H9 (cell line): ENCODE measurements at regions not wholly inside any gene's neighbourhood (a gene's known extent, or its start where the extent isn't known, plus 50 kb on each side); places are given as distances from the start of the nearest gene placed in this dataset.

Experiments
- DNase-seq: peaks from one replicate; pipeline ENCODE4 v3.0.0-alpha.2; 2017
- H2AFZ ChIP-seq: one replicate; pipeline ENCODE4 v1.6.1; 2013; ENCODE audit warnings: mild to moderate bottlenecking, low read length, control low read depth, moderate library complexity
- H2AK5ac ChIP-seq: 2 replicates; pipeline ENCODE4 v1.6.1; 2013; ENCODE audit warnings: low read length, control low read depth, mixed read lengths; ENCODE audit not compliant: insufficient read length
- H2BK120ac ChIP-seq: one replicate; pipeline ENCODE4 v1.6.1; 2013; ENCODE audit warnings: low read depth, mild to moderate bottlenecking, low read length, control low read depth, inconsistent platforms; ENCODE audit not compliant: poor library complexity, severe bottlenecking
- H2BK12ac ChIP-seq: 2 replicates; pipeline ENCODE4 v1.6.1; 2013; ENCODE audit warnings: low read length, control low read depth, mixed read lengths, low read depth; ENCODE audit not compliant: insufficient read length
- H2BK15ac ChIP-seq: 2 replicates; pipeline ENCODE4 v1.6.1; 2013; ENCODE audit warnings: low read depth, low read length, control low read depth
- H2BK20ac ChIP-seq: one replicate; pipeline ENCODE4 v1.6.1; 2013; ENCODE audit warnings: low read depth, mild to moderate bottlenecking, low read length, control low read depth, inconsistent platforms; ENCODE audit not compliant: poor library complexity, severe bottlenecking
- H2BK5ac ChIP-seq: 2 replicates; pipeline ENCODE4 v1.6.1; 2013; ENCODE audit warnings: low read length, control low read depth, mixed read lengths; ENCODE audit not compliant: insufficient read length
- H3K14ac ChIP-seq: 2 replicates; pipeline ENCODE4 v1.6.1; 2013; ENCODE audit warnings: low read length, control low read depth; ENCODE audit not compliant: insufficient read depth
- H3K18ac ChIP-seq: 2 replicates; pipeline ENCODE4 v1.6.1; 2013; ENCODE audit warnings: low read depth, mild to moderate bottlenecking, mixed read lengths, low read length, control low read depth; ENCODE audit not compliant: insufficient read length
- H3K23ac ChIP-seq: 2 replicates; pipeline ENCODE4 v1.6.1; 2013; ENCODE audit warnings: low read length, control low read depth, mixed read lengths, low read depth; ENCODE audit not compliant: insufficient read length
- H3K23me2 ChIP-seq: 2 replicates; pipeline ENCODE4 v1.6.1; 2013; ENCODE audit warnings: low read depth, mild to moderate bottlenecking, mixed read lengths, low read length, control low read depth; ENCODE audit not compliant: insufficient read length, poor library complexity, severe bottlenecking
- H3K27ac ChIP-seq: 2 replicates; pipeline ENCODE4 v1.5.1; 2013; ENCODE audit warnings: low read length, control low read depth, mixed read lengths, low read depth; ENCODE audit not compliant: insufficient read length
- H3K27me3 ChIP-seq: 2 replicates; pipeline ENCODE4 v1.6.1; 2013; ENCODE audit warnings: low read length, control low read depth, inconsistent platforms; ENCODE audit not compliant: insufficient read depth
- H3K4ac ChIP-seq: 2 replicates; pipeline ENCODE4 v1.6.1; 2013; ENCODE audit warnings: low read depth, mild to moderate bottlenecking, control low read depth, inconsistent platforms, low read length, moderate library complexity
- H3K4me1 ChIP-seq: 2 replicates; pipeline ENCODE4 v1.6.1; 2013; ENCODE audit warnings: low read length, control low read depth, inconsistent platforms; ENCODE audit not compliant: insufficient read depth
- H3K4me2 ChIP-seq: 2 replicates; pipeline ENCODE4 v1.6.1; 2013; ENCODE audit warnings: low read length, control low read depth, mixed read lengths; ENCODE audit not compliant: insufficient read length, insufficient read depth
- H3K56ac ChIP-seq: 2 replicates; pipeline ENCODE4 v1.6.1; 2013; ENCODE audit warnings: low read depth, mild to moderate bottlenecking, mixed read lengths, low read length, control low read depth; ENCODE audit not compliant: insufficient read length
- H3K79me1 ChIP-seq: 2 replicates; pipeline ENCODE4 v1.6.1; 2013; ENCODE audit warnings: low read depth, mild to moderate bottlenecking, moderate library complexity, low read length, control low read depth, inconsistent platforms; ENCODE audit not compliant: insufficient read depth, poor library complexity, severe bottlenecking
- H3K79me2 ChIP-seq: 2 replicates; pipeline ENCODE4 v1.6.1; 2013; ENCODE audit warnings: low read length, control low read depth, inconsistent platforms; ENCODE audit not compliant: insufficient read depth
- H3K9ac ChIP-seq: 2 replicates; pipeline ENCODE4 v1.6.1; 2013; ENCODE audit warnings: low read length, control low read depth, mixed read lengths; ENCODE audit not compliant: insufficient read length; ENCODE audit errors: extremely low read depth
- H3K9me3 ChIP-seq: one replicate; pipeline ENCODE4 v1.6.1; 2013; ENCODE audit warnings: low read depth, low read length, inconsistent platforms; ENCODE audit not compliant: control insufficient read depth
- H3T11ph ChIP-seq: one replicate; pipeline ENCODE4 v1.6.1; 2013; ENCODE audit warnings: mild to moderate bottlenecking, low read length, control low read depth, inconsistent platforms
- H4K20me1 ChIP-seq: one replicate; pipeline ENCODE4 v1.6.1; 2013; ENCODE audit not compliant: control insufficient read depth, insufficient read length, insufficient read depth
- H4K5ac ChIP-seq: 2 replicates; pipeline ENCODE4 v1.6.1; 2013; ENCODE audit warnings: low read depth, mild to moderate bottlenecking, mixed read lengths, low read length, control low read depth; ENCODE audit not compliant: insufficient read length
- H4K8ac ChIP-seq: replicated peaks from 2 replicates; pipeline ENCODE4 v1.6.1; 2013; ENCODE audit warnings: low read length, control low read depth, mixed read lengths, low read depth; ENCODE audit not compliant: insufficient read length
- H4K91ac ChIP-seq: 2 replicates; pipeline ENCODE4 v1.6.1; 2013; ENCODE audit warnings: low read depth, mild to moderate bottlenecking, moderate library complexity, mixed read lengths, low read length, control low read depth; ENCODE audit not compliant: insufficient read length
- H3K27ac Mint-ChIP-seq, 3 experiments: 2 replicates in 2 of 3; 3 replicates in 1 of 3; pipeline ENCODE4 v1.8.0; 2020 to 2021; ENCODE audit warnings: mixed read lengths in 3 of 3, mild to moderate bottlenecking in 1 of 3, moderate library complexity in 1 of 3
- H3K27me3 Mint-ChIP-seq: 2 replicates; pipeline ENCODE4 v1.8.0; 2021; ENCODE audit warnings: low read depth, mild to moderate bottlenecking, moderate library complexity, mixed read lengths
- H3K36me3 Mint-ChIP-seq, 3 experiments: 2 replicates in 2 of 3; 3 replicates in 1 of 3; pipeline ENCODE4 v1.8.0; 2020 to 2021; ENCODE audit warnings: low read depth in 3 of 3, mixed read lengths in 3 of 3; ENCODE audit not compliant: insufficient read depth in 1 of 3
- H3K4me1 Mint-ChIP-seq, 2 experiments: 2 replicates each; pipeline ENCODE4 v1.8.0; 2020; ENCODE audit warnings: mixed read lengths in 2 of 2
- H3K4me3 Mint-ChIP-seq, 2 experiments: 2 replicates in 1 of 2; 3 replicates in 1 of 2; pipeline ENCODE4 v1.8.0; 2020 to 2021; ENCODE audit warnings: mild to moderate bottlenecking in 2 of 2, mixed read lengths in 2 of 2, moderate library complexity in 1 of 2
- H3K9me3 Mint-ChIP-seq, 2 experiments: 2 replicates in 1 of 2; 3 replicates in 1 of 2; pipeline ENCODE4 v1.8.0; 2020; ENCODE audit warnings: mild to moderate bottlenecking in 2 of 2, mixed read lengths in 2 of 2, moderate library complexity in 1 of 2
- CTCF ChIP-seq: fragments of 200-600 bp; sonication (generic); conservative IDR thresholded peaks from 3 replicates; pipeline ENCODE4 v1.8.0; 2021; ENCODE audit warnings: antibody characterized with exemption, mild to moderate bottlenecking
- WGBS: extraction: QIAGEN DNeasy Blood & Tissue Kit; methylation state at CpG from one replicate; pipeline ENCODE4 v1.1.7; 2013; ENCODE audit warnings: missing lambda C conversion rate, low lambda C conversion rate, mixed read lengths; ENCODE audit not compliant: insufficient read length; ENCODE audit errors: extremely low coverage; 5-methylcytosine and 5-hydroxymethylcytosine counted together

GRCh38 chr12:24394246-24394645, 444.8 kb upstream of the SOX5 start:
- no peak overlapping the region for H3K4me3 Mint-ChIP-seq
- H2BK15ac ChIP-seq = no peak overlapping the region
- no peaks in the 10 kb centered on the region for H3K79me1 ChIP-seq
- H3K4me1 Mint-ChIP-seq = peaks cover 12 to 14% of the 10 kb centered on the region in 2 experiments
- WGBS = no CpG with 5 or more reads among the region's 3 CpGs
- H2BK20ac ChIP-seq = no peak overlapping the region
- no peaks in the 10 kb centered on the region for H3K27me3 ChIP-seq
- H3K4me1 ChIP-seq = 0 out of 2 replicates have a peak, but pooled peaks cover 2% of the 10 kb centered on the region
- H3K9me3 ChIP-seq = no peaks in the 10 kb centered on the region
- no peak overlapping the region for H3K27ac Mint-ChIP-seq
- H3K18ac ChIP-seq = no peak overlapping the region
- H3K79me2 ChIP-seq = no peaks in the 10 kb centered on the region
- no peaks in the 10 kb centered on the region for H3K23me2 ChIP-seq
- no peak overlapping the region for H2BK120ac ChIP-seq
- no peak overlapping the region for H3T11ph ChIP-seq
- no peak for DNase-seq
- H3K23ac ChIP-seq = no peak overlapping the region
- no peak overlapping the region for H3K4ac ChIP-seq
- no peak overlapping the region for H2AK5ac ChIP-seq
- TF ChIP-seq CTCF = no peak
- H3K27ac ChIP-seq = no peak overlapping the region
- no peak overlapping the region for H2BK5ac ChIP-seq
- H3K27me3 Mint-ChIP-seq = no peaks in the 10 kb centered on the region
- H3K56ac ChIP-seq = no peak overlapping the region
- H4K8ac ChIP-seq = no peak overlapping the region
- no peak overlapping the region for H3K4me2 ChIP-seq
- no peak overlapping the region for H3K14ac ChIP-seq
- H3K9ac ChIP-seq = no peak overlapping the region
- H4K91ac ChIP-seq = no peak overlapping the region
- peaks cover 0 to 25% (median 9%) of the 10 kb centered on the region in 3 experiments; a peak in 4 of 7 replicates for H3K36me3 Mint-ChIP-seq
- H4K20me1 ChIP-seq = no peaks in the 10 kb centered on the region
- H3K9me3 Mint-ChIP-seq = peaks cover 12 to 20% of the 10 kb centered on the region in 2 experiments; a peak in 4 of 5 replicates
- no peak overlapping the region for H2BK12ac ChIP-seq
- no peak overlapping the region for H2AFZ ChIP-seq
- no peak overlapping the region for H4K5ac ChIP-seq
